Dedifferentiated amniotic fluid mesenchymal stem cell (primary cell): ENCODE measurements at regions not wholly inside any gene's neighbourhood (a gene's known extent, or its start where the extent isn't known, plus 50 kb on each side); places are given as distances from the start of the nearest gene placed in this dataset.
A peak's percentile ranks its signal among the peaks of the same experiment; 100 is the strongest.
"Not testable (repeated sequence)": the region's sequence is repeated elsewhere in the genome, so short reads cannot be mapped to it uniquely, and the experiment has no call there.

Source experiments
- DNase-seq: peaks from one replicate; pipeline ENCODE4 v3.0.0-alpha.2; 2016; ENCODE audit errors: extremely low spot score

DNA sequence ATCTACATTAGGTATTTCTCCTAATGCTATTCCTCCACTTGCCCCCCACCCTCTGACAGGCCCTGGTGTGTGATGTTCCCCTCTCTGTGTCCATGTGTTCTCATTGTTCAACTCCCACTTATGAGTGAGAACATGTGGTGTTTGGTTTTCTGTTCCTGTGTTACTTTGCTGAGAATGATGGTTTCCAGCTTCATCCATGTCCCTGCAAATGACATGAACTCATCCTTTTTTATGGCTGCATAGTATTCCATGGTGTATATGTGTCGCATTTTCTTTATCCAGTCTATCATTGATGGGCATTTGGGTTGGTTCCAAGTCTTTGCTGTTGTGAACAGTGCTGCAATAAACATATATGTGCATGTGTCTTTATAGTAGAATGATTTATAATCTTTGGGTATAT, 50.6 kb upstream of the GRHL3 start:
- not testable (repeated sequence) for DNase-seq

DNA sequence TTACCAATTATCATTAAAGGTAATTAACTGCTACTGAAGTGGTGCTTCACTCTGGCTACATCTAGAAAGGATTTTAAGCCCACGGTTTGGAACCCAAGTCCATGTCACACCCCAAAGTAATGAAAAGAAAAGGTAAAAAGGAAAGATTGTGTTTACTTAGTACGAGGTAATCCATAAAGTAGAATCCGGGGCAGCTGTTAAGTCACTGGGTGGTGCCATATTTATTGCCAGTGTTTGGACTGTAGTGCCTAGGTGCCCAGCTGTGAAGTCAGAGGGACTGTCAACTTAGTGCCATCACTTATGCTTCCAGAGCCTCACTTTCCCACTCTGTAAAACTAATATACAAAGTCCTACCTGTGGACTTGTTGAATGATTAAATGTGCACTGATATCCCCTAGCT, 52.2 kb upstream of the GRHL3 start:
- DNase-seq, result no peak

GRCh38 chr1:24266398-24266941, 52.7 kb upstream of the GRHL3 start:
- DNase-seq, result peak; percentile 38

- DNase-seq, result no peak
These were observed 55.4 kb upstream of the GRHL3 start for GRCh38 chr1:24263746-24264145.

GRCh38 chr1:24263211-24263610, 55.9 kb upstream of the GRHL3 start:
- DNase-seq, result no peak

DNA sequence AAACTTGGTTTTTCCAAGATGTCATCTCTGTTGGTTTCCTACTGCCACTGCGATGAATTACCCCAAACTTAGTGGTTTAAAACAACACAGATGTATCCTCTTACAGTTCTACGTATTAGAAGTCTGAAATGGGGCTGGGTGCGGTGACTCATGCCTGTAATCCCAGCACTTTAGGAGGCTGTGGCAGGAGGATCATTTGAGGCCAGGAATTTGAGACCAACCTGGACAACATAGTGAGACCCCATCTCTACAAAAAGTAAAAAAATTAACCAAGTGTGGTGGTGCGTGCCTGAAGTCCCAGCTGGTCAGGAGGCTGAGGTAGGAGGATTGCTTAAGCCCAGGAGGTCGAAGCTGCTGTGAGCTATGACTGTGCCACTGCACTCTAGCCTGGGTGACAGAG, 57.2 kb upstream of the GRHL3 start:
- no peak for DNase-seq

DNA sequence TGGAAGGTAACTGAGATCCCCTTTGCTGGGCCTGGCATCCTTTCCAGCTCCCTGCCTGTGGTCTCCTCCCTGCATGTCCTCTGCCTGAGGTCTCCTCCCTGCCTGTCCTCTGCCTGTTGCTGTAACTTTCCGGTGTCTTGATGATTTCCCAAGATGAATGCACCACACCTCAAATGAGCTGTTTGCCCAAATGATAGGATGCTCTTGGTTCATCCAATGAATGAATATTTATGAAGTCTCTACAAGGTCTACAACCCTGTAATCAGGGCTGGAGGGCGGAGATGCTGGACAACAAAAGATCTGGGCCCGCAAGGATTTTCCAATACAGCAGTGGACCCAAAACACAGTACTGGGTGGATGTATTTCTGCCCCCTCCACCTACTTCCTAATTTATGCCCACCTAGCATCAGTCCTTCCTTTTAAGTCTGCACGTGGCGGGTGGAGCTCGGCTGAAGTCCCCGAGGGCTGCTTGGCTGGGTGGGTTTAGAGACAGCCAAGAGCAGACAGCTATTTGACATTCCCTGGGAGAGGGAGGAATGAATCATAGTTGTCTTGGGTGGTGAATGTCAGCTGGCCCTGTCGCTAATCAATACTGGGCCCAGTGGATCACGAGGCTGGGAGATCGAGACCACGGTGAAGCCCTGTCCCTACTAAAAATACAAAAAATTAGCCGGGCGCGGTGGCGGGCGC, 60.3 kb upstream of the GRHL3 start:
- DNase-seq, result no peak

DNA sequence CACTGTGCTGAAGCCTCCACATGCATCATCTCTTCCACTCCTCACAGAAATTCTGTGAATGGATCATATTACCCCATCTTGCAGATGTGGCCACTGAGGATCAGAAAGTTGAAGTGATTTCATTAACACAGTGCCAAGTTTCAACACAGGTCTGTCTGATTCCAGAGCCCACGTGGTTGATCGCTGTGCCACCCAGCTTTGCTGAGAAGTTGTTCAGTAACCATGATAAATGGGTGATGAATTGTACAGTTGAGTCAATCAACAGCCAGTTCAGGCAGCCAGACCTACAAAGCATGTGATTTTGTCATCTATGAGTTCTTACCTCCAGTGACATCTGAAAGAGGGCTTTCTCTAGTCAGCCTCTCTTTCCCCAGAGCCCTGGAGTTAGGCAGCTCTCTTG, 61.8 kb upstream of the GRHL3 start:
- no peak for DNase-seq

DNA sequence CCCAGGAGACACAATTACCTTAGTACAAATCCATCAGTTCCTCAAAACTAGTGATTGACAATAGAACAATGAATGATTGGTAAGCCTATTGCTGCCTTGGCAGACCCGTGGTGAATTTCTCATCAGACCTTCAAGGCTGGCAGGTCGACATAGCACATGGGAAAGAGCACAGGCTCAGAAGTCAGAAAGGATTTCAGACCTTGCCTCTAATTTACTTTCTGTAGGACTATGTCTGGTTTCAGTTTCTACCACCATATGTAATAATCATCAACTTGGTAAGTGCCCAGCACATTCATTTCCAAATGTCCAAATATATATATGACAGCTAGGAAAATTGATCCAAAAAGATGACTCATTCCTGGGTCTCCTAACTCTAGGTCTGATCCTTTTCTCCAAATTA, 62.5 kb upstream of the GRHL3 start:
- no peak for DNase-seq

DNA sequence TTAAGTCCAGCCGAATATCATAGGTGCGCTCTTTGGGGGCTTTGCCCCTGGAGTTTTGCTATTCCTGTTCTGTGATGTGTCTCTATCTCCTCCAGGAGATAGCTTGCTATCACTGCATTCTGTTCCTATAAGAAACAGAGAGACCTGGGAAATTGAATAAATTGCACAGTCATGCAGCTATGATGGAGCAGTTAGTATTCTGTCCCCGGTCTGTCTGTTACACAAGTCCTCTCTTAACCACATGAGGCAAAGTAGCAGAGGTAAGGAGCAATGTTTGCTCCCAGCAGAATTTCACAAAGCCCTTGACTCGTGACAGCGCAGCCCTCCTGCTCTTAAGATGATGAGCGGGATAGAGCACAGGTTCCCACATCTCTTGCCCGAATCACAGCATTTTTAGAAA, 63.9 kb upstream of the GRHL3 start:
- no peak for DNase-seq

DNA sequence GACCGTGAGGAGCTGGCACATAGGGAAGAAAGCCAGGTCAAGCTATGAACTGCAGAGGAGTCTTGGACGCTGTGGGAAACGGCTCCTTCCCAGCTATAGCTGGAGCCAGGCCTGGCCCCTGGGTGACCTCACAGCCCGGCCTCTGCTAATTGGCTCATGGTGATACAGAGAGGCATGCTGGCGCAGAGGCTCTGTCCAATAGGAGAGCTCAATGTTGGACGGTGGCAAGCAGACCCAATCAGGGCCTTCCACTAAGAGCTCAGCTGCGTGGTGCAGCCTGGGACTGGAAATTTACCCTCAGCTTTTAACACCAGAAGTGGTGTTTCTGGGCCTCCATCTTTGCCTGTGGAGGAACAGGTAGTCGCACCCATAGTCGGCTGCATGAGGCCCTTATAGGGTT, 64.4 kb upstream of the GRHL3 start:
- no peak for DNase-seq

DNA sequence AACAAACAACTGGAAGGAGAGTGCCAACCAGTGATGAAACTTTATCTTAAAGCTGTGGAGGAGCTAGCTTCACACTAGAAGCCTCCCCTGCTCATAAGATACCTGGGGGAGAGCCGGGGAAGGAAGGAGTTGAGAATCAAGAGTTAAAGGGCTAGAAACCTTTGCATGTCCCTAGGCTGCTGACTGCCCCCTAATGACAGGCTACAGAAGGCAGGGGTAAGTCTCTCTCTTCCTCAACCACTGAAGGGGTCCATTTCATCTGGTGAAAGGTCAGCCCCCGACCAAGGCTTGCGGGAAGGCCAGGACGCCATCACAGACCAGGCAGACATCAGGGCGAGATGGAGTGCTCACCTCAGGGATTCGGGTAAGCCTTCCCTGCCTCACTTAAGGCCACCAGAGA, 65.6 kb upstream of the GRHL3 start:
- no peak for DNase-seq

DNA sequence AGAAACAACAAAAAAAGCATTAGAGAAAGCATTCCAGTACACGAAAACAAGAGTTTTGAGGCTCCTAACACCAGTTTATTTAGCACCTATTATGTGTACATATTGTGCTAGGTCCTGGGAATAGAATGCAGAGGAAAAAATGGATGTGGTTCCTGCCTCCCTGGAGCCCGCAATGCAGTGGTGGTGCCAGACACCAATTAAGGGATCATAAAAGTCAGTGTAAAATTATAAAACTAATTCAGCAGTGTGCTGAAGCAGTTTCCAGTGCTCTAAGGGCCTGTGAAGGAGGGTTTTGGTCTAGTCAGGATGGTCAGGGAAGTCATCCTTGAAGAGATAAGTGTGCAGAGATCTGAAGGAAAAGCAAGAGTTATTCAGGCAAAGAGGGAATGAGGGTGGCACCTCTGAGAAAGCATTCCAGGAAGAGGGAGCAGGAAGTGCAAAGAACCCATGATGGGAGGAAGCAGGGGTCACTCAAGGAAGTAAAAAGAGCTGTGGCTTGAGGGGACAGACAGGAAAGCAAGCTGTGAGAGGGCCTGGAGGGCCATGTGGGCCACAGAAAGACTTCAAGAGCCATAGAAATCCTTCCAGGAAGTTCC, 65.2 kb upstream of the IFNLR1 start:
- no peak for DNase-seq

GRCh38 chr1:24251501-24251900, 64.4 kb upstream of the IFNLR1 start:
- no peak for DNase-seq

- no peak for DNase-seq
These were observed 63.7 kb upstream of the IFNLR1 start for GRCh38 chr1:24250791-24251190.

DNA sequence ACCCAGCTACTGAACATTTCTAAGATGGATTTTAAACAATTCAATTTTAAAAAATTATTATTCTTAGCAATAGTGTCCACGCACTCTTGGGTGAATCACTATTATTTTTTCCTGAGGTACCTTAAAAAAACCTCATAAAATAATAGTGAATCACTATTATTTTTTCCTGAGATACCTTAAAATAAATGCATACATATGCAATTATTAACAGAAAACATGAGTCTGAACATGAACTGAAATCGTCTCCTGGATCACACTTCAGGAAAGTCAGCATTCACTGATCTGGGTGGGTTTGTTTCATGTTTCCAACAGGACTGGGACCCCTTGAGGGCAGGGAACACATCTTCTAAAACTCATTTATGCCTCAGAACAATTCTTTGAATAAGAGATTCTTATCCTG, 63.1 kb upstream of the IFNLR1 start:
- DNase-seq, result no peak

DNA sequence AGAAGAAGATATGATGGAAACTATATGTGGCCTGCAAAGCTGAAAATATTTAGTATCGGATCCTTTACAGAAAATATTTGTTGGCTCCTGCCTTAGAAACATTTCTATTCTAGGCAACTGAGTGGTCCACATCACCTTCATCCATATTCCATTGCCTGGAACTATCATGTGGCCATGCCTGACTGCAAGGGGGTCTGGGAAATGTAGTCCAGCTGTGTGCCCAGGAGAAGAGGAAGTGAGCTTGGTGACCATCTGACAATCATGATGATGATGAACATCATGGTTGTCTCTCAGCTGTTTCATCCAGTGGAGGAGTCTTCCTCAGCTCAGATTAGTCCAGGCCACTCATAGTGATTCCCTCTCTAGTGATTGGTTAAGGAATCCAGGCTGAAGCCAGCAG, 61.8 kb upstream of the IFNLR1 start:
- no peak for DNase-seq

DNA sequence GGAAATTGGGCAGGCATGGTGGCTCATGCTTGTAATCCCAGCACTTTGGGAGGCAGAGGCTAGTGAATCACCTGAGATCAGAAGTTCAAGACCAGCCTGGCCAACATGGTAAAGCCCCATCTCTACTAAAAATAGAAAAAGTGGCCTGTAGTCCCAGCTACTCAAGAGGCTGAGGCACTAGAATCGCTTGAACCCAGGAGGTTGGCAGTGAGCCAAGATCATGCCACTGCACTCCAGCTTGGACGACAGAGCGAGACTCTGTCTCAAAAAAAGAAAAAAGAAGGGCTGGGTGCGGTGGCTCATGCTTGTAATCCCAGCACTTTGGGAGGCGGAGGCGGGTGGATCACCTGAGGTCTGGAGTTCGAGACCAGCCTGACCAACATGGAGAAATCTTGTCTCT, 60.2 kb upstream of the IFNLR1 start:
- not testable (repeated sequence) for DNase-seq

GRCh38 chr1:24244519-24245268, 57.6 kb upstream of the IFNLR1 start:
- DNase-seq, result no peak

- no peak for DNase-seq
These were observed 50.8 kb upstream of the IFNLR1 start for GRCh38 chr1:24237750-24238395.

GRCh38 chr1:24236789-24237371, 49.8 kb upstream of the IFNLR1 start:
- DNase-seq, result no peak
